Tibial artery (tissue), 4 donors: ENCODE measurements at regions not wholly inside any gene's neighbourhood (a gene's known extent, or its start where the extent isn't known, plus 50 kb on each side); places are given as distances from the start of the nearest gene placed in this dataset.
"Not testable (repeated sequence)": the region's sequence is repeated elsewhere in the genome, so short reads cannot be mapped to it uniquely, and the experiment has no call there.

Experiments used
- DNase-seq, 2 donors: peaks; one replicate each; pipeline ENCODE4 v3.0.0-alpha.2; 2019
- H3K27ac ChIP-seq, 2 donors: fragments of 200-600 bp; sonication (generic) in 1 of 2; 1 replicate in 1 of 2; 2 replicates in 1 of 2; pipeline ENCODE4 v1.5.1; 2018 to 2019; ENCODE audit warnings: mild to moderate bottlenecking in 1 of 2
- H3K27me3 ChIP-seq, 2 donors: fragments of 200-600 bp; sonication (generic) in 1 of 2; one replicate each; pipeline versions ENCODE4 v1.5.1 to v1.6.0; 2016 to 2019
- H3K36me3 ChIP-seq, 3 donors: fragments of 200-600 bp; sonication (generic) in 2 of 3; one replicate each; pipeline ENCODE4 v1.5.1; 2016 to 2019; ENCODE audit warnings: mild to moderate bottlenecking in 2 of 3
- H3K4me1 ChIP-seq, 4 donors: fragments of 200-600 bp; sonication (generic) in 2 of 4; 1 replicate in 3 of 4; 2 replicates in 1 of 4; pipeline ENCODE4 v1.5.1; 2016 to 2019
- H3K4me3 ChIP-seq, 2 donors: fragments of 200-600 bp; sonication (generic) in 1 of 2; 1 replicate in 1 of 2; 2 replicates in 1 of 2; pipeline ENCODE4 v1.5.1; 2018 to 2019; ENCODE audit warnings: mild to moderate bottlenecking in 2 of 2
- H3K9me3 ChIP-seq, 3 donors: fragments of 200-600 bp; sonication (generic) in 1 of 3; one replicate each; pipeline ENCODE4 v1.5.1; 2016 to 2019
- intact Hi-C: fragments of 100-400 bp; cut with DNase I; formaldehyde crosslinking; loops from one replicate; pipeline ENCODE4 v1.15.0; 2023; ENCODE audit warnings: low total_unique reads
- TF ChIP-seq, protein P1 (sequence below), 2 experiments: fragments of 200-600 bp in 1 of 2; fragments of 450-650 bp in 1 of 2; IDR thresholded peaks; one replicate each; pipeline ENCODE4 v1.5.1; 2017 to 2019; ENCODE audit warnings: antibody characterized with exemption in 2 of 2, mild to moderate bottlenecking in 1 of 2, moderate library complexity in 1 of 2

GRCh38 chr3:168796339-168796738 lies 700.6 kb upstream of the GOLIM4 start:
- Histone ChIP-seq H3K27me3 (no peaks in the 10 kb centered on the region), H3K36me3 (no peaks in the 10 kb centered on the region), H3K9me3 (no peaks in the 10 kb centered on the region), H3K4me1 (no peaks in the 10 kb centered on the region), H3K4me3 (no peak overlapping the region), H3K27ac (no peak overlapping the region)
- TF ChIP-seq, protein P1, sequence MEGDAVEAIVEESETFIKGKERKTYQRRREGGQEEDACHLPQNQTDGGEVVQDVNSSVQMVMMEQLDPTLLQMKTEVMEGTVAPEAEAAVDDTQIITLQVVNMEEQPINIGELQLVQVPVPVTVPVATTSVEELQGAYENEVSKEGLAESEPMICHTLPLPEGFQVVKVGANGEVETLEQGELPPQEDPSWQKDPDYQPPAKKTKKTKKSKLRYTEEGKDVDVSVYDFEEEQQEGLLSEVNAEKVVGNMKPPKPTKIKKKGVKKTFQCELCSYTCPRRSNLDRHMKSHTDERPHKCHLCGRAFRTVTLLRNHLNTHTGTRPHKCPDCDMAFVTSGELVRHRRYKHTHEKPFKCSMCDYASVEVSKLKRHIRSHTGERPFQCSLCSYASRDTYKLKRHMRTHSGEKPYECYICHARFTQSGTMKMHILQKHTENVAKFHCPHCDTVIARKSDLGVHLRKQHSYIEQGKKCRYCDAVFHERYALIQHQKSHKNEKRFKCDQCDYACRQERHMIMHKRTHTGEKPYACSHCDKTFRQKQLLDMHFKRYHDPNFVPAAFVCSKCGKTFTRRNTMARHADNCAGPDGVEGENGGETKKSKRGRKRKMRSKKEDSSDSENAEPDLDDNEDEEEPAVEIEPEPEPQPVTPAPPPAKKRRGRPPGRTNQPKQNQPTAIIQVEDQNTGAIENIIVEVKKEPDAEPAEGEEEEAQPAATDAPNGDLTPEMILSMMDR (IDR thresholded peaks at IDR 0.05), result no peak
- intact Hi-C loops, result no loop called here
- DNase-seq, result no peak

DNA sequence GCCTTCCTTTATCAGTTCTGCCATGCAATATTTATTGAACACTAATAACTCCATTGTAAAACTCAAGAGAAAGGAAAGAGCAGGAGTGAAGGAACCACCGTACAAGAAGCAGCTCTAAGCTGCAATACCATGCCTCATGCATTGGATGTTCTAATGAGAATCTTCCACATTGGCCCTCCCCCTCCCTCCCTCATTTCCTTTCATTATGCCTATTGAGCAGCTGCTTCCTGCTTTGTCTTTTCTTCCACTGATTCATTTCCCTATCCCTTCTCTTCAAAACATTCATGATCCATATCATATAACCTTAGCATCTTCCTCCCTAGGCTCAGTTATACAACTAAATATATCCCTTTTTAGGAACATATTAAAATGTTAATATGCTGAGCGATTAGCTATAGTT lies 698.7 kb upstream of the GOLIM4 start:
- no peaks in the 10 kb centered on the region for H3K4me1 ChIP-seq
- intact Hi-C loops, result no loop called here
- DNase-seq, result no peak
- TF ChIP-seq, protein P1 (IDR thresholded peaks at IDR 0.05), result no peak
- H3K36me3 ChIP-seq, result no peaks in the 10 kb centered on the region
- no peak overlapping the region for H3K27ac ChIP-seq
- no peaks in the 10 kb centered on the region for H3K9me3 ChIP-seq
- no peak overlapping the region for H3K4me3 ChIP-seq
- H3K27me3 ChIP-seq, result no peaks in the 10 kb centered on the region

DNA sequence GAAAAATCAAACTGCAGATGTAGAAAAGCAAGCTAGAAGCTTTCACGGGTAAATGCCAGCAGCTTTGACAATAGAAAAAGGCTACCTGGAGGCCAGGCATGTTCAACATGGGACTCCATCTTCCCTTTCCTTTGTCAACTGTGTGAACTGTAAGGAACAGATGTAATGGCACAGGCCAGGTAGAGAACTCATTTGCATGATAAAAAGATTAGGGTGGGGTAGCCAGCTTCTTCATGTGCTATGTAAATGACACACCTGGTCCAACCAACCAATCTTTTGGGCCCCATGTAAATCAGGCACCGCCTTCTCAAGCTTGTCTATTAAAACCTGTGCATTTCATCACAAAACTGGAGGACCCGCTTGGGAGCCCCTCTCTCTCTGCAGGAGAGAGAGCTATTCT lies 686.5 kb upstream of the GOLIM4 start:
- no peak for DNase-seq
- TF ChIP-seq, protein P1 (IDR thresholded peaks at IDR 0.05), result no peak
- H3K4me1 ChIP-seq, result no peaks in the 10 kb centered on the region

GRCh38 chr3:168779970-168780645 lies 684.4 kb upstream of the GOLIM4 start:
- H3K4me3 ChIP-seq, H3K4me1 ChIP-seq, H3K36me3 ChIP-seq, DNase-seq, H3K9me3 ChIP-seq, H3K27me3 ChIP-seq, intact Hi-C loops, H3K27ac ChIP-seq: not testable (repeated sequence)

More for the DNA sequence above, 686.5 kb upstream of the GOLIM4 start:
- H3K4me3 ChIP-seq, result no peak overlapping the region
- H3K9me3 ChIP-seq, result peaks cover 0 to 5% (median 0%) of the 10 kb centered on the region in 3 donors
- no peaks in the 10 kb centered on the region for H3K36me3 ChIP-seq
- H3K27ac ChIP-seq, result no peak overlapping the region
- H3K27me3 ChIP-seq, result no peaks in the 10 kb centered on the region
- intact Hi-C loops, result no loop called here

DNA sequence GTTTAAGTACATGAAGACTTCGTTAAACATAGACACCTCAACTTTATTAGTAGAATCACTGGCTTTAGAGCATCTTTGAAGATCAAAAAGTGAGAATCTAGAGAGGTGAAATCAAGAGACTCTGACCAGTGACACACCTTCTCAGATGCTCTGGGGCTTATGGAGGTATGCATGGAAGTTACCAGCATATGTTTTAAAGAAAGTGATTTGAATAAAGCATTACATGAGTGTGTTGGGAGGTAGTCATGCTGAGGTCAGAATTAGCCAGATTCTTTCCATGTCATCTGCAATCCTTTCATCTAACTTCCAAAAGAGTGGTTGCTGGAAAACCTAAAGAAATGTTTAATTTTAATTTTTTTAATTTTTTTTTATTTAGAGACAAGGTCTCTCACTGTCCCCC lies 658.0 kb upstream of the GOLIM4 start:
- intact Hi-C loops, result no loop called here

DNA sequence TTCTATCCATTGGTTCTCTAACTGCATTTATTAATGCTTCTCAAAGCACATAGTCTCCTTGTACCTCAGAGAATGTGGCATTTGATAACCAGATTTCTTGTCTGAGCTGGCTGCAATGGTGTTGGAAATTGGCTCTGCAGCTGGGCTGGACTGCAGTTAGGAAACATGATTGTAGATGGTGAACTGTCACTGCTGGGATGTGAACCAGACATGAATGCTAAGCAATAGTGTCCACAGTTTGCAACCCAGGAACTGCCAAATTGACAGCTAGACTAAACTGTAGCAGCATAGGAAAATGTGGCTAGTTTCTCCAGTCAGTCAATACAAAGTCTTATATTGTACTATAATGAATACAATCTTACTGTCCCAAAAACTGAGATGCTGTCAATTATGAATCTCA lies 656.6 kb upstream of the GOLIM4 start:
- intact Hi-C loops, result no loop called here
- H3K4me3 ChIP-seq, result no peak overlapping the region
- no peaks in the 10 kb centered on the region for H3K27me3 ChIP-seq
- no peak for DNase-seq
- TF ChIP-seq, protein P1 (IDR thresholded peaks at IDR 0.05), result no peak
- H3K36me3 ChIP-seq, result no peaks in the 10 kb centered on the region
- no peak overlapping the region for H3K27ac ChIP-seq
- no peaks in the 10 kb centered on the region for H3K4me1 ChIP-seq
- H3K9me3 ChIP-seq, result no peaks in the 10 kb centered on the region

More for the DNA sequence above, 658.0 kb upstream of the GOLIM4 start:
- no peaks in the 10 kb centered on the region for H3K4me1 ChIP-seq
- H3K4me3 ChIP-seq, result no peak overlapping the region
- no peak for DNase-seq
- TF ChIP-seq, protein P1 (IDR thresholded peaks at IDR 0.05), result no peak
- H3K9me3 ChIP-seq, result no peaks in the 10 kb centered on the region
- no peak overlapping the region for H3K27ac ChIP-seq
- H3K27me3 ChIP-seq, result no peaks in the 10 kb centered on the region
- H3K36me3 ChIP-seq, result no peaks in the 10 kb centered on the region
